Peyer's patch (tissue), 4 donors: ENCODE measurements at regions not wholly inside any gene's neighbourhood (a gene's known extent, or its start where the extent isn't known, plus 50 kb on each side); places are given as distances from the start of the nearest gene placed in this dataset.

Experiments
- POLR2A ChIP-seq, 2 donors: fragments of 450-650 bp; IDR thresholded peaks; one replicate each; pipeline ENCODE4 v1.5.1; 2017; ENCODE audit warnings: antibody characterized with exemption in 2 of 2, mild to moderate bottlenecking in 2 of 2, moderate library complexity in 2 of 2
- TF ChIP-seq, protein P1 (sequence below), 6 experiments: fragments of 450-650 bp in 4 of 6; fragments of 200-600 bp in 2 of 6; sonication (generic) in 1 of 6; IDR thresholded peaks; one replicate each; pipeline ENCODE4 v1.5.1; 2017 to 2019; ENCODE audit warnings: antibody characterized with exemption in 6 of 6, mild to moderate bottlenecking in 3 of 6, moderate library complexity in 1 of 6

DNA sequence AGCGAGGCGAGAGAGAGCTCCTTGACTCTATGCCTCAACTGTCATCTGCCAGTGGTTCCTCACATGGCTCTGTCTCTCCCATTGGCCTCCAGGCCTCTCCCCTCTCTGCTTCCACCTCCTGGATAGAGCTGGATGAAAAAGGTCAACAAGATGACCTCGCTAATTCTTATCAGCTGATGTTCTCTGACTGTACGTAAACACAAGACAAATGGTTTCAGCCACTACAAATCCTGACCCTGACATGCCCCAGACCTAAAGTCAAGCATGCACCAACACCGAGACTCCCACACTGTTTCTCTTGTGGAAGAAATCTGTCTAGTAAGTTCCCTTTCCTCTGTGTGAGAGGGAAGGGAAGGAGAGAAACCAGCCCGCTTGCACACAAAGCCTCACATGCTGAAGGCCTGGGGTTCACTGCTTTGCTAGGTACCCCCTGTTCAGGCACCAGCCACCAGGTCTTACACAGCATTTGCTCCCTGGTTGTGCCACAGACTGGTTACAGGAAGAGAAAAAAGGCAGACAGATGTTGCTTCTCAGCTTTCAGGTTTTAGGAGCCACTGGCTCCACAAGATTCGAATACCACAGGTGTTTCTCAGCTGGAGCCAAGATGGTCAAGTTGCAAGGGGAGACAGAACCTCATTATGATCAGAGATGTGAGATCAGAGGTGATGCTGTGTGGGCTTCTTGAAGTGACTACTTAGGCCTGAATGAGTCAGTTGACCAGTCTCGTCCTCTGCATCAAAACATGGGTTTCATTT lies 592.5 kb downstream of the CCDC171 start:
- TF ChIP-seq, protein P1, sequence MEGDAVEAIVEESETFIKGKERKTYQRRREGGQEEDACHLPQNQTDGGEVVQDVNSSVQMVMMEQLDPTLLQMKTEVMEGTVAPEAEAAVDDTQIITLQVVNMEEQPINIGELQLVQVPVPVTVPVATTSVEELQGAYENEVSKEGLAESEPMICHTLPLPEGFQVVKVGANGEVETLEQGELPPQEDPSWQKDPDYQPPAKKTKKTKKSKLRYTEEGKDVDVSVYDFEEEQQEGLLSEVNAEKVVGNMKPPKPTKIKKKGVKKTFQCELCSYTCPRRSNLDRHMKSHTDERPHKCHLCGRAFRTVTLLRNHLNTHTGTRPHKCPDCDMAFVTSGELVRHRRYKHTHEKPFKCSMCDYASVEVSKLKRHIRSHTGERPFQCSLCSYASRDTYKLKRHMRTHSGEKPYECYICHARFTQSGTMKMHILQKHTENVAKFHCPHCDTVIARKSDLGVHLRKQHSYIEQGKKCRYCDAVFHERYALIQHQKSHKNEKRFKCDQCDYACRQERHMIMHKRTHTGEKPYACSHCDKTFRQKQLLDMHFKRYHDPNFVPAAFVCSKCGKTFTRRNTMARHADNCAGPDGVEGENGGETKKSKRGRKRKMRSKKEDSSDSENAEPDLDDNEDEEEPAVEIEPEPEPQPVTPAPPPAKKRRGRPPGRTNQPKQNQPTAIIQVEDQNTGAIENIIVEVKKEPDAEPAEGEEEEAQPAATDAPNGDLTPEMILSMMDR (IDR thresholded peaks at IDR 0.05), result no peak
- no peak for TF ChIP-seq POLR2A (IDR thresholded peaks at IDR 0.05)
